ENCODE measurements at regions not wholly inside any gene's neighbourhood (a gene's known extent, or its start where the extent isn't known, plus 50 kb on each side); places are given as distances from the start of the nearest gene placed in this dataset.

DNA sequence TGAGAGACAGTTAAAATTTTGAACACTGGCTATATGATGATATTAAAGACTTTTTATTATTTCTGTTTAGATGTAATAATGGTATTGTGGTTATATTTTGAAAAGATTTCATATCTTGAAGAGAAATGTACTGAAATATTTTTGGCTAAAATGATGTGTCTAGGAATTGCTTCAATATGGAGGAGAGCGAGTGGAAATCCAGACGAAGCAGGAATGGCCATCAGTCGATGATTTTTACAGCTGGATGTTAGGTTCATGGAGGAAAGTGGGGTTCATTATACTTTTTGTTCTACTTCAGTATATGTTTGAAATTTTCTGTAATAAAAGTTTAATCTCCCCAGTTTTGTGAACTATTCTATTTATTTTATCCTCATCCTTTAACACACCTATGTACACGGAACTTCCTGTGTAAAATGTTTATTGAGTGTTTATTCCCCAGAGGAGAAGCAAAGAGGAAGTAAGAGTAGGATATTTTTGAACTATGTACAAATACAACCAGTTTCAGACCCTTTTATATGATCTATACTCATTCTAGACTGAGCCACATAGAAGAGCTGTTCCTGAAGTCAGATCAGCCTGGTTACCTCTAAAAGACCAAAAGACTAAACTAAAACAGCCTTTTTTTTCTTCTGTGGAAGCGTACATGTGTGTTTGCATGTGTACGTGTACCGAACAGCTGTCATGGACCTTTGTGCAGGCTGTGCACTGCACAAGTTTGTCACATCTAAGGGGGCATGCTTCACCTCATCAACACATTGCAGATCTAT is 211.0 kb upstream of the NUDT4 start:
- Histone ChIP-seq H3K36me3 (ENCODE audit: insufficient read depth, low read length) (no peaks in the 10 kb centered on the region), H3K4me3 (ENCODE audit: low read depth, low read length, poor library complexity, severe bottlenecking) (no peak overlapping the region), H3K79me2 (ENCODE audit: insufficient read depth, low read length) (no peaks in the 10 kb centered on the region), H3K27me3 (ENCODE audit: insufficient read depth, low read length) (no peaks in the 10 kb centered on the region), H3F3A (ENCODE audit: insufficient read depth, low read length) (no peaks in the 10 kb centered on the region), H3K9ac (ENCODE audit: low read length) (no peak overlapping the region), H3K9me2 (ENCODE audit: low read depth, low read length) (no peaks in the 10 kb centered on the region), H3K4me1 (ENCODE audit: insufficient read depth, low read length, severe bottlenecking) (peaks cover 16% of the 10 kb centered on the region), H3K4me2 (ENCODE audit: low read length) (peak overlapping the region; percentile 27; the same call in 1 of the 2 replicates), H2AFZ (ENCODE audit: low read length) (no peak overlapping the region), H3K9me3 (ENCODE audit: low read length) (no peaks in the 10 kb centered on the region), H3K27ac (ENCODE audit: low read depth, low read length, poor library complexity, severe bottlenecking) (no peak overlapping the region), H4K20me1 (ENCODE audit: insufficient read depth, low read length) (no peaks in the 10 kb centered on the region)
- no peak for TF ChIP-seq EZH2 (IDR thresholded peaks at IDR 0.05; ENCODE audit: borderline replicate concordance, low read length)
- TF ChIP-seq, protein P1, sequence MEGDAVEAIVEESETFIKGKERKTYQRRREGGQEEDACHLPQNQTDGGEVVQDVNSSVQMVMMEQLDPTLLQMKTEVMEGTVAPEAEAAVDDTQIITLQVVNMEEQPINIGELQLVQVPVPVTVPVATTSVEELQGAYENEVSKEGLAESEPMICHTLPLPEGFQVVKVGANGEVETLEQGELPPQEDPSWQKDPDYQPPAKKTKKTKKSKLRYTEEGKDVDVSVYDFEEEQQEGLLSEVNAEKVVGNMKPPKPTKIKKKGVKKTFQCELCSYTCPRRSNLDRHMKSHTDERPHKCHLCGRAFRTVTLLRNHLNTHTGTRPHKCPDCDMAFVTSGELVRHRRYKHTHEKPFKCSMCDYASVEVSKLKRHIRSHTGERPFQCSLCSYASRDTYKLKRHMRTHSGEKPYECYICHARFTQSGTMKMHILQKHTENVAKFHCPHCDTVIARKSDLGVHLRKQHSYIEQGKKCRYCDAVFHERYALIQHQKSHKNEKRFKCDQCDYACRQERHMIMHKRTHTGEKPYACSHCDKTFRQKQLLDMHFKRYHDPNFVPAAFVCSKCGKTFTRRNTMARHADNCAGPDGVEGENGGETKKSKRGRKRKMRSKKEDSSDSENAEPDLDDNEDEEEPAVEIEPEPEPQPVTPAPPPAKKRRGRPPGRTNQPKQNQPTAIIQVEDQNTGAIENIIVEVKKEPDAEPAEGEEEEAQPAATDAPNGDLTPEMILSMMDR (IDR thresholded peaks at IDR 0.05; ENCODE audit: low read length) = no peak

DNA sequence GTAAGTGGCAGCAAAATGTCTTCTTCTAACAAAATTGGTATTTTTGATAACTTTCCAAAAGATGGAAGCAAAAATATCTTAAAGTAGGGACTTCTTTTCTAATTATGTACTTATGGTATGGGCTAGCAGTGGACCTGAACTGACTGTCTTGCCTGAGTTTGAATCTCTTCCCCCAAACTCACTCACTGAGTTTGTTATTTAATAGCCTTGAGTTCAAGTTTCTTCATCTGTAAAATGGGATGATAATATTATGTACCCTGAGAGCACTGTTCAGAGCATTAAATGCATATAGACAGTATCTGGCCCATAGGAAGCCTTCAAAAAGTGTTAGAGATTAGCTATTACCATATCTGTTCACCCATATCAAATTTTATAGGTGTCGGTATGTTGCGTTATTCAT is 210.4 kb upstream of the NUDT4 start:
- H4K20me1 ChIP-seq (ENCODE audit: insufficient read depth, low read length) = no peaks in the 10 kb centered on the region
- no peak overlapping the region for H3K9ac ChIP-seq (ENCODE audit: low read length)
- H3K4me2 ChIP-seq (ENCODE audit: low read length) = peak overlapping the region; percentile 27; the same call in 1 of the 2 replicates

DNA sequence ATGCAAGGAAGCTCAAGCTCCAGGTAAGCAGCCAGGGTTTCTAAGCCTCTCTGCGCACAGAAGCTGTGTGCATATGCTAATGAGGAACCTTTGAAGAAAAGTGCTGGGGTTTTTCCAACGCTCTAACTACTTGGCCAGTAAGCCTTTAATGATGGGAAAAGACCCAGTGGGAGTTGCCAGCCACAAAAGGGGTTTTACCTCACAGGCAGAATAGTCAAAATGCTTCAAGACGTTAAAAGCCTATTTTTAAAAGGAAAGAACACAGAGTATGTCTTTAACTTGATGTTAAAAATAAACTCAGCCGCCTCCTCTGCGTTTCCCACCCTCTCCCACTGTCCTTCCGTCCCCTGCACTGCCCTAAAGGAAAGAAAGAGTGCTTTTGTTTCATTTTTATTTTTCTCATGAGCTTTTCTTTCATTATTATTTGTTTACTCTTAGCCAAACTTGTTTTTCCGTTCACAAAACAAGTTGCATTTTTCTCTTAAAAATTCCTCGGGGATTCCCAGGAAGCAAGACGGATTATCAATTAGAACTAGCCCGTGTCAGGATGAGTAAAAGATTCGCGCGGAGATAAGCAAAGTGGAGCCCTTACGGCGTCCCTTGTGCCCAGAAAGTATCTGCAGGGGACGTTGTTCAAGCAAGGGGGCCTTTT is 209.8 kb upstream of the NUDT4 start:
- H3K9ac ChIP-seq (ENCODE audit: low read length) = no peak overlapping the region
- no peaks in the 10 kb centered on the region for H3K36me3 ChIP-seq (ENCODE audit: insufficient read depth, low read length)
- no peaks in the 10 kb centered on the region for H3K79me2 ChIP-seq (ENCODE audit: insufficient read depth, low read length)
- H3K9me2 ChIP-seq (ENCODE audit: low read depth, low read length) = no peaks in the 10 kb centered on the region
- peaks cover 16% of the 10 kb centered on the region for H3K4me1 ChIP-seq (ENCODE audit: insufficient read depth, low read length, severe bottlenecking)
- H2AFZ ChIP-seq (ENCODE audit: low read length) = no peak overlapping the region
- H3K4me3 ChIP-seq (ENCODE audit: low read depth, low read length, poor library complexity, severe bottlenecking) = no peak overlapping the region
- H3K9me3 ChIP-seq (ENCODE audit: low read length) = no peaks in the 10 kb centered on the region
- TF ChIP-seq, protein P1 (IDR thresholded peaks at IDR 0.05; ENCODE audit: low read length) = no peak
- TF ChIP-seq EZH2 (IDR thresholded peaks at IDR 0.05; ENCODE audit: borderline replicate concordance, low read length) = no peak
- no peaks in the 10 kb centered on the region for H3K27me3 ChIP-seq (ENCODE audit: insufficient read depth, low read length)
- H3K4me2 ChIP-seq (ENCODE audit: low read length) = peak overlapping the region; percentile 38
- H3K27ac ChIP-seq (ENCODE audit: low read depth, low read length, poor library complexity, severe bottlenecking) = no peak overlapping the region
- H4K20me1 ChIP-seq (ENCODE audit: insufficient read depth, low read length) = no peaks in the 10 kb centered on the region
- no peaks in the 10 kb centered on the region for H3F3A ChIP-seq (ENCODE audit: insufficient read depth, low read length)

More for the DNA sequence above, 210.4 kb upstream of the NUDT4 start:
- Histone ChIP-seq H3K79me2 (ENCODE audit: insufficient read depth, low read length) (no peaks in the 10 kb centered on the region), H3K4me3 (ENCODE audit: low read depth, low read length, poor library complexity, severe bottlenecking) (no peak overlapping the region), H3K36me3 (ENCODE audit: insufficient read depth, low read length) (no peaks in the 10 kb centered on the region), H3K27ac (ENCODE audit: low read depth, low read length, poor library complexity, severe bottlenecking) (no peak overlapping the region), H2AFZ (ENCODE audit: low read length) (no peak overlapping the region), H3K4me1 (ENCODE audit: insufficient read depth, low read length, severe bottlenecking) (peaks cover 16% of the 10 kb centered on the region), H3K9me2 (ENCODE audit: low read depth, low read length) (no peaks in the 10 kb centered on the region), H3K9me3 (ENCODE audit: low read length) (no peaks in the 10 kb centered on the region), H3F3A (ENCODE audit: insufficient read depth, low read length) (no peaks in the 10 kb centered on the region), H3K27me3 (ENCODE audit: insufficient read depth, low read length) (no peaks in the 10 kb centered on the region)
- TF ChIP-seq EZH2 (IDR thresholded peaks at IDR 0.05; ENCODE audit: borderline replicate concordance, low read length) = no peak
- TF ChIP-seq, protein P1 (IDR thresholded peaks at IDR 0.05; ENCODE audit: low read length) = no peak
